Transverse colon (tissue), 4 donors: ENCODE measurements at regions not wholly inside any gene's neighbourhood (a gene's known extent, or its start where the extent isn't known, plus 50 kb on each side); places are given as distances from the start of the nearest gene placed in this dataset.

Source experiments
- DNase-seq: peaks from one replicate; pipeline ENCODE4 v3.0.0-alpha.2; 2019
- H3K27ac ChIP-seq, 4 donors: fragments of 200-600 bp; sonication (generic); 2 replicates each; pipeline ENCODE4 v1.5.1; 2016 to 2018; ENCODE audit warnings: inconsistent platforms in 4 of 4
- H3K27me3 ChIP-seq: fragments of 200-600 bp; sonication (generic); 2 replicates; pipeline ENCODE4 v1.5.1; 2017; ENCODE audit warnings: inconsistent platforms
- H3K36me3 ChIP-seq, 4 donors: fragments of 200-600 bp; sonication (generic); 2 replicates each; pipeline ENCODE4 v1.5.1; 2017 to 2019; ENCODE audit warnings: inconsistent platforms in 4 of 4
- H3K4me1 ChIP-seq, 4 donors: fragments of 200-600 bp; sonication (generic); 2 replicates each; pipeline ENCODE4 v1.5.1; 2017 to 2020; ENCODE audit warnings: inconsistent platforms in 4 of 4
- H3K4me3 ChIP-seq, 4 donors: fragments of 200-600 bp; sonication (generic); 1 replicate in 1 of 4; 2 replicates in 3 of 4; pipeline versions ENCODE4 v1.5.1 to v1.6.1; 2017 to 2019; ENCODE audit warnings: inconsistent platforms in 4 of 4
- H3K9me3 ChIP-seq, 2 donors: fragments of 200-600 bp; sonication (generic); 2 replicates each; pipeline ENCODE4 v1.5.1; 2017 to 2019; ENCODE audit warnings: inconsistent platforms in 2 of 2
- EP300 ChIP-seq: sonication (generic); formaldehyde crosslinking; IDR thresholded peaks from one replicate; pipeline ENCODE4 v1.6.1; 2017; ENCODE audit warnings: antibody characterized with exemption, low read depth
- POLR2A ChIP-seq: fragments of 450-650 bp; IDR thresholded peaks from one replicate; pipeline ENCODE4 v1.6.1; 2016; ENCODE audit warnings: antibody characterized with exemption, mild to moderate bottlenecking, moderate library complexity
- POLR2AphosphoS5 ChIP-seq, 3 donors: sonication (generic); formaldehyde crosslinking; IDR thresholded peaks; one replicate each; pipeline ENCODE4 v1.6.1; 2016; ENCODE audit warnings: antibody characterized with exemption in 3 of 3
- WGBS, 2 donors: methylation state at CpG; one replicate each; pipeline ENCODE4 v1.1.5; 2018; ENCODE audit warnings: low coverage in 1 of 2; 5-methylcytosine and 5-hydroxymethylcytosine counted together
- in situ Hi-C, 4 donors: fragments of 200-750 bp; cut with MboI; loops; one replicate each; pipeline versions ENCODE4 v1.15.0 to v1.15.1; 2017; ENCODE audit warnings: low sequenced_read_pairs in 3 of 4, low pct_ligation_motif_present in 1 of 4, low pct_unique_long_range_greater_than_20kb in 1 of 4
- intact Hi-C: fragments of 100-400 bp; cut with DNase I; formaldehyde crosslinking; loops from one replicate; pipeline ENCODE4 v1.15.1; 2023; ENCODE audit warnings: low total_unique reads
- TF ChIP-seq, protein P1 (sequence below), 5 experiments: fragments of 200-600 bp in 3 of 5; fragments of 450-650 bp in 2 of 5; sonication (generic) in 3 of 5; IDR thresholded peaks; 1 replicate in 2 of 5; 2 replicates in 3 of 5; pipeline ENCODE4 v1.5.1; 2016 to 2017; ENCODE audit warnings: antibody characterized with exemption in 5 of 5, inconsistent platforms in 3 of 5, mild to moderate bottlenecking in 2 of 5, moderate library complexity in 1 of 5

DNA sequence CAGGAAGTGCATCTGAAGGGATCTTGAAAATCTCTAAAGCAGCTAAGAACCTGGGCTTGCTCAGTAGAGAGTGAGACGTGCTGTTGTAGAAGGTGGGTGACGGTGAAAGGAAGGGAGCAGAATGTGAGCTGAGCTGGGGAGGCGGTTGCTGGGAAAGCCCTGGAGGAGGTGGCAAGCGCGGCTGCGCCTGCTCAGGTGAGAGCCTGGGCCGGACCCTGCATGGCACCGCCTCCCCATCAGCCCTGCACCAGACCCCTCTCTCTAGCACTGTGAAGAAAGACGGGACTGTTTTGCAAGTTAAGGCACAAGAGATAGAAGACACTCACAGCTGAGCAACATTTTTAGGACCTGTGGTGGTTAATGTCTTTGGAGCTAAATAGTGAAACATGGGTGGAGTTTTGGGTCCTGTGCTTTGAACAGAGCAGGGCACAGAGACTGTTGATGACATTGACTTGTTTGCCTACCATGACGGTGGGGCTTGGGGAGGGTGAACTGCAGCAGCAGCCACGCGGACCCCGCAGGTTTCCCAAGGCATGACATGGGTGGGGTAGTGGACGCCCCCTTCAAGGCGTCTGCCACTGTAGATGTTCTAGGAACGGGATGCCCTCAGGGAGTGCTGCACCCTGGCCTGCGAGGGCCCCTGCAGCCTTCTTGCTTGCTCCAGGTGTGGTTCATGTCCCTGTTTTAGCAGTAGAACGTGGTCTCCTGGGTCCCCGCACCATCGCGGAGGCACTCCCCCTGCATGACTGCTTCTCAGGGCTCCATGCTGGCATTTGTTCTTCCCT is 245.3 kb downstream of the TSN start:
- 91 to 92% methylated on average over 8 to 21 of the region's 21 CpGs for whole genome bisulfite sequencing, 2 donors

DNA sequence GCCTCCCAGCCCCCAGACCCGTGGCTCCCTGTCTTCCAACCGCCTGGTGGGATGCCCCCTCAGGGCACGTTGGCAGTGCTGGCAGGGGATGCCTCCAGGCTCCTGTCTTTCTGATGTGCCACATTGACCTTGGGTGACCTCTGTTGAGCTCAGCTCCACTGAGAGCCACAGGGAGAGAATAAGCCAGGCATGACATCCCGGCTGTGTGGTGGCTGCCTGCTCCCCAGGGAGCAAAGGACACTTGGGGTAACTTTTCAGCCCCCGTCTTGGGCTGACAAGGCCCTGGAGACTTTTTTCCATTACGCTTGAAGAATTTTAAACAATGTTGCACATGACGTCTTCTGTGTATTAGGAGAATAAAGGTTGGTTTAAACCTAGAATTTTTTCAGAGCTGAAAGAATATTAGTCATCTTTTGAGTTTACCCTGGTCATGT is 246.0 kb downstream of the TSN start:
- Histone ChIP-seq H3K4me3 (no peak overlapping the region), H3K9me3 (no peaks in the 10 kb centered on the region), H3K27me3 (no peaks in the 10 kb centered on the region), H3K36me3 (no peaks in the 10 kb centered on the region), H3K27ac (no peak overlapping the region), H3K4me1 (peaks cover 0 to 10% (median 7%) of the 10 kb centered on the region in 4 donors)
- in situ Hi-C loops, result no loop called here
- DNase-seq, result no peak
- intact Hi-C loops, result no loop called here
- WGBS, 2 donors, result 71 to 88% methylated on average over 2 to 5 of the region's 7 CpGs
- TF ChIP-seq POLR2AphosphoS5 (IDR thresholded peaks at IDR 0.05), result no peak
- TF ChIP-seq POLR2A, result no peak
- TF ChIP-seq EP300, result no peak
- TF ChIP-seq, protein P1, sequence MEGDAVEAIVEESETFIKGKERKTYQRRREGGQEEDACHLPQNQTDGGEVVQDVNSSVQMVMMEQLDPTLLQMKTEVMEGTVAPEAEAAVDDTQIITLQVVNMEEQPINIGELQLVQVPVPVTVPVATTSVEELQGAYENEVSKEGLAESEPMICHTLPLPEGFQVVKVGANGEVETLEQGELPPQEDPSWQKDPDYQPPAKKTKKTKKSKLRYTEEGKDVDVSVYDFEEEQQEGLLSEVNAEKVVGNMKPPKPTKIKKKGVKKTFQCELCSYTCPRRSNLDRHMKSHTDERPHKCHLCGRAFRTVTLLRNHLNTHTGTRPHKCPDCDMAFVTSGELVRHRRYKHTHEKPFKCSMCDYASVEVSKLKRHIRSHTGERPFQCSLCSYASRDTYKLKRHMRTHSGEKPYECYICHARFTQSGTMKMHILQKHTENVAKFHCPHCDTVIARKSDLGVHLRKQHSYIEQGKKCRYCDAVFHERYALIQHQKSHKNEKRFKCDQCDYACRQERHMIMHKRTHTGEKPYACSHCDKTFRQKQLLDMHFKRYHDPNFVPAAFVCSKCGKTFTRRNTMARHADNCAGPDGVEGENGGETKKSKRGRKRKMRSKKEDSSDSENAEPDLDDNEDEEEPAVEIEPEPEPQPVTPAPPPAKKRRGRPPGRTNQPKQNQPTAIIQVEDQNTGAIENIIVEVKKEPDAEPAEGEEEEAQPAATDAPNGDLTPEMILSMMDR (IDR thresholded peaks at IDR 0.05), result no peak

More for the DNA sequence above, 245.3 kb downstream of the TSN start:
- Histone ChIP-seq H3K27me3 (no peaks in the 10 kb centered on the region), H3K27ac (no peak overlapping the region), H3K4me3 (no peak overlapping the region), H3K36me3 (no peaks in the 10 kb centered on the region), H3K9me3 (no peaks in the 10 kb centered on the region), H3K4me1 (peaks cover 0 to 10% (median 7%) of the 10 kb centered on the region in 4 donors)
- TF ChIP-seq POLR2A, result no peak
- TF ChIP-seq EP300, result no peak
- no peak for TF ChIP-seq POLR2AphosphoS5 (IDR thresholded peaks at IDR 0.05)
- TF ChIP-seq, protein P1 (IDR thresholded peaks at IDR 0.05), result no peak
- no peak for DNase-seq
- intact Hi-C loops (no loop called here), in situ Hi-C loops (no loop called here)

DNA sequence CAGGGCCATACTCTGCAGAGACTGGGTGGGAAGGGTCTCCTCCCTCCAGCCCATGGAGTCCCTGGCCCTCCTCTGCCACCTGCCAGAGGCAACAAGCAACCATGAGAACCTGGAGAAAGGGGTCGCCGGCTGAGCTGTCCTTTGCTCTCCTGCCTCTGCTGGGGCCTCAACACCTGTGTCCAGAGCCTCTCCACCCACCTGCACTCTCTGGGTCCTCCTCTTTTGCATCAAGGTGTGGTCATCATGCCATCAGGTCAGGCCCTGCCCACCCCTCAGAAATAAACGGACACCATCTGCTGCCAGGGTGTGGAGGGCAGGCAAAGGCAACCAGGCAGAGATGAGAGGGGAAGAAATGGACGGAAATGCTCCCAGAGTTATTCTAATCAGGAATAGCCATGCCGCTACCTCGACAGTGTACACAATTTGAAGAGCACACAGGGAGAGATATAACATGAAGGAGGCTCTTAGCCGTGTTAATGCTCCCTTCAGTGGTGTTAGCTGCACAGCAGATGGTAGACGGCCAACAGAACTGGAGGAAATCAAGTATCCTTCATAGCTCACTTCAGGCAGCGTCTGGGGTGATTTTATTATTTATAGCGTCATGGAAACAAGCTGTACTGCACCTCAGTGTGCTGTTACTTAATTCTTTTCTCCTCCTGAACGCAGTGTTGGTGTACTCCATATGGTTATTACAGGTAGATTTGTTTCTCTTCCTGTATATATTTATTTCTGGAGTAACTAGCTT is 247.9 kb downstream of the TSN start:
- Histone ChIP-seq H3K4me3 (no peak overlapping the region), H3K9me3 (no peaks in the 10 kb centered on the region), H3K36me3 (no peaks in the 10 kb centered on the region), H3K27ac (no peak overlapping the region), H3K4me1 (peaks cover 0 to 10% (median 7%) of the 10 kb centered on the region in 4 donors), H3K27me3 (no peaks in the 10 kb centered on the region)
- WGBS, 2 donors, result 52 to 66% methylated on average over 4 to 9 of the region's 11 CpGs
- TF ChIP-seq, protein P1 (IDR thresholded peaks at IDR 0.05), result no peak
- TF ChIP-seq EP300 (no peak), POLR2AphosphoS5 (IDR thresholded peaks at IDR 0.05) (no peak), POLR2A (no peak)
- intact Hi-C loops (no loop called here), in situ Hi-C loops (no loop called here)
- no peak for DNase-seq

DNA sequence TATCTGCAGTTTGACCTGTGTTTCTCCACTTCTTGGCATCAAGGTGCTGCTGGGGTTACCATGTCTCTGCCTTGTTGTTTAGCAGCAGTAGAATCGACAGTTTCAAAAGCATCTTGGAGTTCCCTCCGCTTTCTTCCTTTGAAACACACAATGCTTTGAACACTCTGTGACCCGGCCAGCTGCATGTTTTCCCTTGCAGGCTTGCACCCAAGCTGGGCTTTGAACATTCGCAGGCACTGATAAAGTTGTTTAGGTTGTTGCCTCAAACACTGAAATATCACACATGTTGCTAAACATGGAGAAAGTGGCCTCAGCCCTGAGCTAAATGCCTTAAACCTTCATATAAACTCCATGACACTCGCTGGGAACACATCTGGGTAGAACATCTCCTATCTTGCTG is 251.7 kb downstream of the TSN start:
- no peak overlapping the region for H3K4me3 ChIP-seq
- in situ Hi-C loops, result no loop called here
- TF ChIP-seq POLR2A (no peak), POLR2AphosphoS5 (IDR thresholded peaks at IDR 0.05) (no peak), EP300 (no peak)
- TF ChIP-seq, protein P1 (IDR thresholded peaks at IDR 0.05), result no peak
- no peaks in the 10 kb centered on the region for H3K4me1 ChIP-seq
- no peaks in the 10 kb centered on the region for H3K36me3 ChIP-seq
- no peak for DNase-seq
- no peaks in the 10 kb centered on the region for H3K9me3 ChIP-seq
- WGBS, 2 donors, result 57 to 60% methylated on average over 3 to 5 of the region's 5 CpGs
- no peaks in the 10 kb centered on the region for H3K27me3 ChIP-seq
- intact Hi-C loops, result no loop called here
- H3K27ac ChIP-seq, result no peak overlapping the region
